GM13976 (cell line): ENCODE measurements at regions not wholly inside any gene's neighbourhood (a gene's known extent, or its start where the extent isn't known, plus 50 kb on each side); places are given as distances from the start of the nearest gene placed in this dataset.

Experiments used
- DNase-seq: peaks from one replicate; pipeline ENCODE4 v3.0.0; 2012; ENCODE audit warnings: low spot score
- in situ Hi-C: fragments of 300-500 bp; cut with MboI; formaldehyde crosslinking; loops from one replicate; pipeline ENCODE4 v1.12.0; 2022; ENCODE audit warnings: low sequenced_read_pairs, mixed read lengths, inconsistent platforms; ENCODE audit not compliant: unreplicated experiment
- TF ChIP-seq, protein P1 (sequence below): IDR thresholded peaks from 2 replicates; pipeline ENCODE4 v1.5.1; 2012; ENCODE audit warnings: borderline replicate concordance, mild to moderate bottlenecking; ENCODE audit not compliant: insufficient read depth; ENCODE audit errors: extremely low read depth, missing control alignments, control extremely low read depth

DNA sequence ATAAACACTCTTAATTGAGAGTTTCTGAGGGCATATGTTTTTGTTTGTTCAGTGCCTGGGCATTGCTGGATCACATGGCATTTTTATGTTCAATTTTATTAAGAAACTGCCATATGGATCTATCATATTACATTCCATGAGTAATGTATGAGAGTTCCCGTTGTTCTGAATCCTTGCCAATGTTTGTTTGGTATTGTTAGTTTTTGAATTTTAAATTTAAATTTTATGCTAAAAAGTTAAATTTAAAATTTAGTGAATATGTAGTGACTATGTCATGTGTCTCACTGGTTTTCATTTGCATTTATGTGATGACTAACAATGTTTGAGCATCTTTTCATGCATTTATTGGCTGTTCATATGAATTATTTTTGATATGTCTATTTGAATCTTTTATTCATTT lies 54.8 kb upstream of the GEMIN8 start:
- in situ Hi-C loops = loop anchor here (25.0 kb wide), 3 partner anchors 453 to 1153 kb away; partner anchors contain the start of gene GLRA2
- no peak for DNase-seq
- TF ChIP-seq, protein P1, sequence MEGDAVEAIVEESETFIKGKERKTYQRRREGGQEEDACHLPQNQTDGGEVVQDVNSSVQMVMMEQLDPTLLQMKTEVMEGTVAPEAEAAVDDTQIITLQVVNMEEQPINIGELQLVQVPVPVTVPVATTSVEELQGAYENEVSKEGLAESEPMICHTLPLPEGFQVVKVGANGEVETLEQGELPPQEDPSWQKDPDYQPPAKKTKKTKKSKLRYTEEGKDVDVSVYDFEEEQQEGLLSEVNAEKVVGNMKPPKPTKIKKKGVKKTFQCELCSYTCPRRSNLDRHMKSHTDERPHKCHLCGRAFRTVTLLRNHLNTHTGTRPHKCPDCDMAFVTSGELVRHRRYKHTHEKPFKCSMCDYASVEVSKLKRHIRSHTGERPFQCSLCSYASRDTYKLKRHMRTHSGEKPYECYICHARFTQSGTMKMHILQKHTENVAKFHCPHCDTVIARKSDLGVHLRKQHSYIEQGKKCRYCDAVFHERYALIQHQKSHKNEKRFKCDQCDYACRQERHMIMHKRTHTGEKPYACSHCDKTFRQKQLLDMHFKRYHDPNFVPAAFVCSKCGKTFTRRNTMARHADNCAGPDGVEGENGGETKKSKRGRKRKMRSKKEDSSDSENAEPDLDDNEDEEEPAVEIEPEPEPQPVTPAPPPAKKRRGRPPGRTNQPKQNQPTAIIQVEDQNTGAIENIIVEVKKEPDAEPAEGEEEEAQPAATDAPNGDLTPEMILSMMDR = no peak

DNA sequence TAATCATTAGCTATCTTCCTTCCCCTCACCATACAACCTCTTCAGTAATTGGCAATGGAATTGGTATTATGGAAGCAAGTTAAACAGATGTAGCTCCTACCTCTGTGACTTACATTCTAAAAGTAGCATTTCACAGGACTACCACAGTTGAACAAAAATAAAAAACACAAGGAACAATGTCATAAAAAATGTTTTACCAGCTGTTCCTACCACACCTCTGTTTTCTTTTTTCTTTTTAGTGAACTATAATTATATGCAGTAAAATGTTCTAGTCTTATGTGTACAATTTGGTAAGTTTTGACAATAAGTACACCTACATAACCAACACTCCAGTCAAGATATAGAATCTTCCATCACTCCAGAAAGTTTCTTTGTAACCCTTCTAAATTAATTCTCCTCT lies 54.1 kb upstream of the GEMIN8 start:
- TF ChIP-seq, protein P1 = no peak
- no peak for DNase-seq
- in situ Hi-C loops = loop anchor here (25.0 kb wide), 3 partner anchors 454 to 1154 kb away; partner anchors contain the start of gene GLRA2

DNA sequence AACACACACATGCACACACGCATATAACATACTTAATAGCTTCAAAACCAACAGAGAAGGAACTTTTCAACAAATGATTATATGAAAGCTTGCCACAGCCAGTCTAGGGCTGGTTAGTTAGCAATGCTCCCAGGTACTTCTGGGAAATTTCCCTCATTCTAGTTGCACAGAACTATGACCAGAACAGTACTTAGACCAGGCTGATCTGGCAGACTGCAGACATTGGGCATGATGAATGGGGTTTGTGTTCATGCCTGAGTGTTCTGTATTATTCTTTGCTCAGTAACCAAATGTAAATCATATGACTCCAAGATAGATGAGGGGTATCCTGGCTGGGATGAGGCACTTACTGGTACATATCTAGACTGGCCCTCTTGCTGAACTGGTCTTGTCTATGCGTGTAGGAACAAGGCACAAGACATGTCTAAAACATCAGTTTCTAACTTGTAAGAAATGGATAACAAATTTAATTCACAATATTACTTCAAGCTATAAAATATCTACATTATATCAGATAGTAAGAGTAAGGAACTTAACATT lies 50.3 kb upstream of the GEMIN8 start:
- no peak for DNase-seq
- TF ChIP-seq, protein P1 = no peak
- in situ Hi-C loops = loop anchor here (25.0 kb wide), 3 partner anchors 457 to 1157 kb away; partner anchors contain the start of gene GLRA2
